PC-3 (cell line): ENCODE measurements at regions not wholly inside any gene's neighbourhood (a gene's known extent, or its start where the extent isn't known, plus 50 kb on each side); places are given as distances from the start of the nearest gene placed in this dataset.
A peak's percentile ranks its signal among the peaks of the same experiment; 100 is the strongest.

Experiments used
- ATAC-seq: fragments of 200-7000 bp; cut with Tn5 transposase; 2 replicates; pipeline ENCODE4 v1.9.1; 2020; ENCODE audit warnings: mild to moderate bottlenecking, moderate library complexity
- BruUV-seq: library from RNA; stranded (reverse); fragments of 400-500 nt; replicated peaks from 2 replicates; lab custom pipeline; 2021; lab: Mats Ljungman, UMichigan
- CTCF ChIA-PET: fragments of 300-600 bp; sonication (Branson Sonifier 250); formaldehyde crosslinking; loops from one replicate; lab custom pipeline; 2022; ENCODE audit warnings: antibody characterized with exemption; lab: Charles Lee
- POLR2A ChIA-PET: fragments of 300-600 bp; sonication (Branson Sonifier 250); formaldehyde crosslinking; loops from one replicate; lab custom pipeline; 2022; ENCODE audit warnings: antibody characterized with exemption; ENCODE audit not compliant: unreplicated experiment; lab: Charles Lee
- DNase-seq: peaks from one replicate; pipeline ENCODE4 v3.0.0-alpha.2; 2015
- H2AFZ ChIP-seq: fragments of 300-600 bp; sonication (generic); 2 replicates; pipeline ENCODE4 v1.6.0; 2016; ENCODE audit warnings: antibody characterized with exemption, low read length
- H3F3A ChIP-seq: fragments of 300-600 bp; sonication (generic); one replicate; pipeline ENCODE4 v1.6.0; 2017; ENCODE audit warnings: antibody characterized with exemption, low read length, control low read depth, mild to moderate bottlenecking; ENCODE audit not compliant: unreplicated experiment
- H3K27ac ChIP-seq: fragments of 300-600 bp; sonication (generic); 2 replicates; pipeline ENCODE4 v1.5.1; 2016; ENCODE audit warnings: mild to moderate bottlenecking, low read length
- H3K27me3 ChIP-seq: fragments of 300-600 bp; sonication (generic); 2 replicates; pipeline ENCODE4 v1.6.1; 2016; ENCODE audit warnings: low read length, mixed read lengths
- H3K36me3 ChIP-seq: fragments of 300-600 bp; sonication (generic); 2 replicates; pipeline ENCODE4 v1.6.1; 2016; ENCODE audit warnings: low read depth, mixed run types, low read length, mixed read lengths
- H3K4me1 ChIP-seq: fragments of 300-600 bp; sonication (generic); 2 replicates; pipeline ENCODE4 v1.5.1; 2016; ENCODE audit warnings: low read length; ENCODE audit not compliant: insufficient read depth
- H3K4me2 ChIP-seq: fragments of 300-600 bp; sonication (generic); 2 replicates; pipeline ENCODE4 v1.6.0; 2016; ENCODE audit warnings: low read length
- H3K4me3 ChIP-seq: fragments of 300-600 bp; sonication (generic); 2 replicates; pipeline ENCODE4 v1.5.1; 2016; ENCODE audit warnings: mild to moderate bottlenecking, low read length, mixed read lengths
- H3K79me2 ChIP-seq: fragments of 300-600 bp; sonication (generic); 2 replicates; pipeline ENCODE4 v1.6.1; 2017; ENCODE audit warnings: low read length, mixed read lengths
- H3K9ac ChIP-seq: fragments of 300-600 bp; sonication (generic); 2 replicates; pipeline ENCODE4 v1.6.0; 2016; ENCODE audit warnings: mild to moderate bottlenecking, low read length
- H3K9me2 ChIP-seq: fragments of 300-600 bp; sonication (generic); replicated peaks from 2 replicates; pipeline ENCODE4 v1.6.1; 2016; ENCODE audit warnings: mixed run types, low read length, mixed read lengths
- H3K9me3 ChIP-seq: fragments of 300-600 bp; sonication (generic); 2 replicates; pipeline ENCODE4 v1.6.1; 2016; ENCODE audit warnings: low read length, mixed read lengths
- H4K20me1 ChIP-seq: fragments of 300-600 bp; sonication (generic); 2 replicates; pipeline ENCODE4 v1.6.1; 2016; ENCODE audit warnings: low read length, mixed read lengths
- CTCF ChIP-seq: fragments of 300-600 bp; sonication (generic); conservative IDR thresholded peaks from 2 replicates; pipeline ENCODE4 v1.5.1; 2017; ENCODE audit warnings: antibody characterized with exemption, low read depth, mild to moderate bottlenecking, low read length
- EZH2 ChIP-seq: fragments of 300-600 bp; sonication (generic); IDR thresholded peaks from one replicate; pipeline ENCODE4 v1.6.1; 2017; ENCODE audit warnings: antibody characterized with exemption, mild to moderate bottlenecking, low read length; ENCODE audit not compliant: unreplicated experiment
- EZH2phosphoT487 ChIP-seq: fragments of 300-600 bp; sonication (generic); IDR thresholded peaks from 2 replicates; pipeline ENCODE4 v1.6.1; 2018; ENCODE audit warnings: mild to moderate bottlenecking, antibody characterized with exemption, low read length, borderline replicate concordance
- intact Hi-C: fragments of 100-400 bp; cut with micrococcal nuclease; formaldehyde crosslinking; loops from 2 replicates; pipeline ENCODE4 v1.9.0; 2023

DNA sequence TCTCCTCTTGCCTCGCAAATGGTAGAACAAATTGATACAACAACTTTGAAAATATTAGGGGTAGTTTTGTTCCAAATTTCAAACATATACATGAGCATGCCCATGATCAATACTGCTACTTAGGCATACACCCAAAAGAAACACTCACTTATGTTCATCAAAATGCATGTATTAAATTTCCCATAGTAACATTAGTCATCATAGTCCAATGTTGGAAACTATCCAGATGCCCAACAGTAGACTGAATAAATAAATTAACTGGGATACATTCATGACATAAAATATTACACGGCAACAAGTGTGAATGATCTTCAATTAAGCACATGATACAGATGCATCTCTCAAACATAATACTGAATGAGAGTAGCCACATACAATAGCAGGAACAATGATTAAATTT, 391.6 kb downstream of the CDH11 start:
- Histone ChIP-seq H3K79me2 (no peaks in the 10 kb centered on the region), H3K4me3 (no peak overlapping the region), H3F3A (no peaks in the 10 kb centered on the region), H2AFZ (no peak overlapping the region), H4K20me1 (no peaks in the 10 kb centered on the region), H3K9me3 (no peaks in the 10 kb centered on the region), H3K36me3 (no peaks in the 10 kb centered on the region), H3K4me1 (no peaks in the 10 kb centered on the region), H3K4me2 (no peak overlapping the region), H3K27ac (no peak overlapping the region), H3K9me2 (no peaks in the 10 kb centered on the region), H3K27me3 (peaks cover 10% of the 10 kb centered on the region), H3K9ac (no peak overlapping the region)
- BruUV-seq = no TSS peak
- ChIA-PET POLR2A (no interaction called here), CTCF (no interaction called here)
- DNase-seq = peak; percentile 26
- no peak for ATAC-seq
- TF ChIP-seq EZH2phosphoT487 = no peak
- TF ChIP-seq EZH2 = no peak
- no peak for TF ChIP-seq CTCF
- intact Hi-C loops = no loop called here

GRCh38 chr16:64724339-64724738, 397.5 kb downstream of the CDH11 start:
- no peak overlapping the region for H2AFZ ChIP-seq
- no peaks in the 10 kb centered on the region for H3F3A ChIP-seq
- ATAC-seq (no peak), DNase-seq (no peak)
- ChIA-PET CTCF (no interaction called here), POLR2A (no interaction called here)
- no peak for TF ChIP-seq CTCF
- TF ChIP-seq EZH2phosphoT487 = no peak
- TF ChIP-seq EZH2 = no peak
- H3K4me3 ChIP-seq = no peak overlapping the region
- no peak overlapping the region for H3K9ac ChIP-seq
- no peaks in the 10 kb centered on the region for H3K79me2 ChIP-seq
- H3K9me2 ChIP-seq = no peaks in the 10 kb centered on the region
- peaks cover 59% of the 10 kb centered on the region for H3K27me3 ChIP-seq
- H3K9me3 ChIP-seq = no peaks in the 10 kb centered on the region
- H3K4me2 ChIP-seq = no peak overlapping the region
- H3K27ac ChIP-seq = no peak overlapping the region
- H4K20me1 ChIP-seq = no peaks in the 10 kb centered on the region
- H3K4me1 ChIP-seq = no peaks in the 10 kb centered on the region
- intact Hi-C loops = no loop called here
- BruUV-seq = no TSS peak
- no peaks in the 10 kb centered on the region for H3K36me3 ChIP-seq

GRCh38 chr16:64718486-64718885, 403.4 kb downstream of the CDH11 start:
- POLR2A ChIA-PET = no interaction called here
- BruUV-seq = no TSS peak
- no peak overlapping the region for H3K9ac ChIP-seq

More at GRCh38 chr16:64718486-64718885, 403.4 kb downstream of the CDH11 start:
- Histone ChIP-seq H3K9me3 (no peaks in the 10 kb centered on the region), H3K27ac (no peak overlapping the region), H3K4me1 (no peaks in the 10 kb centered on the region), H3K4me3 (no peak overlapping the region), H3F3A (no peaks in the 10 kb centered on the region), H2AFZ (no peak overlapping the region), H3K27me3 (peaks cover 62% of the 10 kb centered on the region), H3K4me2 (no peak overlapping the region), H3K79me2 (no peaks in the 10 kb centered on the region), H3K36me3 (no peaks in the 10 kb centered on the region), H3K9me2 (no peaks in the 10 kb centered on the region), H4K20me1 (no peaks in the 10 kb centered on the region)
- DNase-seq (no peak), ATAC-seq (no peak)
- CTCF ChIA-PET = no interaction called here
- intact Hi-C loops = no loop called here
- no peak for TF ChIP-seq CTCF
